ENCODE measurements at regions not wholly inside any gene's neighbourhood (a gene's known extent, or its start where the extent isn't known, plus 50 kb on each side); places are given as distances from the start of the nearest gene placed in this dataset.
"Not testable (repeated sequence)": the region's sequence is repeated elsewhere in the genome, so short reads cannot be mapped to it uniquely, and the experiment has no call there.

GRCh38 chr19:28063702-28064101 lies 1149.2 kb downstream of the UQCRFS1 start:
- Histone ChIP-seq H3K27ac (no peak overlapping the region), H3K27me3 (no peaks in the 10 kb centered on the region), H3K4me3 (no peak overlapping the region), H3K9ac (ENCODE audit: low read depth in 2 of 2, low read length in 2 of 2) (no peak overlapping the region), H3K4me1 (no peaks in the 10 kb centered on the region), H3K9me3 (no peaks in the 10 kb centered on the region), H3K36me3 (no peaks in the 10 kb centered on the region)
- intact Hi-C loops (cut with DNase I): no loop called here
- TF ChIP-seq, protein P1, sequence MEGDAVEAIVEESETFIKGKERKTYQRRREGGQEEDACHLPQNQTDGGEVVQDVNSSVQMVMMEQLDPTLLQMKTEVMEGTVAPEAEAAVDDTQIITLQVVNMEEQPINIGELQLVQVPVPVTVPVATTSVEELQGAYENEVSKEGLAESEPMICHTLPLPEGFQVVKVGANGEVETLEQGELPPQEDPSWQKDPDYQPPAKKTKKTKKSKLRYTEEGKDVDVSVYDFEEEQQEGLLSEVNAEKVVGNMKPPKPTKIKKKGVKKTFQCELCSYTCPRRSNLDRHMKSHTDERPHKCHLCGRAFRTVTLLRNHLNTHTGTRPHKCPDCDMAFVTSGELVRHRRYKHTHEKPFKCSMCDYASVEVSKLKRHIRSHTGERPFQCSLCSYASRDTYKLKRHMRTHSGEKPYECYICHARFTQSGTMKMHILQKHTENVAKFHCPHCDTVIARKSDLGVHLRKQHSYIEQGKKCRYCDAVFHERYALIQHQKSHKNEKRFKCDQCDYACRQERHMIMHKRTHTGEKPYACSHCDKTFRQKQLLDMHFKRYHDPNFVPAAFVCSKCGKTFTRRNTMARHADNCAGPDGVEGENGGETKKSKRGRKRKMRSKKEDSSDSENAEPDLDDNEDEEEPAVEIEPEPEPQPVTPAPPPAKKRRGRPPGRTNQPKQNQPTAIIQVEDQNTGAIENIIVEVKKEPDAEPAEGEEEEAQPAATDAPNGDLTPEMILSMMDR (IDR thresholded peaks at IDR 0.05): no peak
- no peak for DNase-seq

- H3K9ac ChIP-seq (ENCODE audit: low read depth in 2 of 2, low read length in 2 of 2): no peak overlapping the region
- H3K27ac ChIP-seq: no peak overlapping the region
- no peaks in the 10 kb centered on the region for H3K36me3 ChIP-seq
- H3K4me3 ChIP-seq: no peak overlapping the region
- H3K4me1 ChIP-seq: no peaks in the 10 kb centered on the region
- H3K9me3 ChIP-seq: no peaks in the 10 kb centered on the region
- TF ChIP-seq, protein P1 (IDR thresholded peaks at IDR 0.05): no peak
- DNase-seq: no peak
- no peaks in the 10 kb centered on the region for H3K27me3 ChIP-seq
- intact Hi-C loops (cut with DNase I): no loop called here
Observed at GRCh38 chr19:28061111-28061510, 1151.8 kb downstream of the UQCRFS1 start.

GRCh38 chr19:28057026-28057425 lies 1155.9 kb downstream of the UQCRFS1 start:
- H3K9me3 ChIP-seq; H3K36me3 ChIP-seq; intact Hi-C loops (cut with DNase I); H3K4me3 ChIP-seq; H3K27ac ChIP-seq; H3K9ac ChIP-seq (ENCODE audit: low read depth in 2 of 2, low read length in 2 of 2); H3K27me3 ChIP-seq; H3K4me1 ChIP-seq; DNase-seq: not testable (repeated sequence)

- intact Hi-C loops (cut with DNase I): no loop called here
- H3K4me1 ChIP-seq: no peaks in the 10 kb centered on the region
- DNase-seq: no peak
- no peak overlapping the region for H3K27ac ChIP-seq
- TF ChIP-seq, protein P1 (IDR thresholded peaks at IDR 0.05): no peak
- H3K9me3 ChIP-seq: no peaks in the 10 kb centered on the region
- H3K36me3 ChIP-seq: no peaks in the 10 kb centered on the region
- H3K4me3 ChIP-seq: no peak overlapping the region
- no peaks in the 10 kb centered on the region for H3K27me3 ChIP-seq
- H3K9ac ChIP-seq (ENCODE audit: low read depth in 2 of 2, low read length in 2 of 2): no peak overlapping the region
Observed at GRCh38 chr19:28051047-28051446, 1161.9 kb downstream of the UQCRFS1 start.

- H3K4me3 ChIP-seq: no peak overlapping the region
- intact Hi-C loops (cut with DNase I): no loop called here
Observed at GRCh38 chr19:28049875-28050274, 1163.1 kb downstream of the UQCRFS1 start.

DNA sequence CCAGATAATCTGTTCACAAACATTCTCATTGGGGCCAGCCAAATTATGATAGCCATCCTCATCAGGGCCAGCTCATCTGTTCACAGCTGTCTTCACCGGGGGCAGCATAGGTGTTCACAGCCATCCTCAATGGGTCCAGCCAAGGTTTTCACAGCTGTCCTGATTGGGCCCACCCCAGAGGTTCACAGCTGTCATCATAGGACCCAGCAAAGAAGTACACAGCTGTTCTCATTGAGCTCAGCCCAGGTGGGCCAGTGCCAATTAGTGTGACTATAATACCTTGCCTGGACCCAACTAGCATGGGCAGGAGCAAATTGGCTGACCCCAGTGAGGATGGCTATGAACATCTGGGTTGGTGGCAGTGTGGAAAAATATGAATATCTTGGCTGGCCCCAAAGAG lies 1166.0 kb downstream of the UQCRFS1 start:
- Histone ChIP-seq H3K9ac (ENCODE audit: low read depth in 2 of 2, low read length in 2 of 2) (no peak overlapping the region), H3K9me3 (no peaks in the 10 kb centered on the region), H3K27ac (no peak overlapping the region), H3K27me3 (no peaks in the 10 kb centered on the region), H3K36me3 (no peaks in the 10 kb centered on the region), H3K4me1 (no peaks in the 10 kb centered on the region), H3K4me3 (no peak overlapping the region)
- TF ChIP-seq, protein P1 (IDR thresholded peaks at IDR 0.05): no peak
- no peak for DNase-seq
- intact Hi-C loops (cut with DNase I): no loop called here

More at GRCh38 chr19:28049875-28050274, 1163.1 kb downstream of the UQCRFS1 start:
- Histone ChIP-seq H3K27me3 (no peaks in the 10 kb centered on the region), H3K27ac (no peak overlapping the region), H3K4me1 (no peaks in the 10 kb centered on the region), H3K9ac (ENCODE audit: low read depth in 2 of 2, low read length in 2 of 2) (no peak overlapping the region), H3K36me3 (no peaks in the 10 kb centered on the region), H3K9me3 (no peaks in the 10 kb centered on the region)
- DNase-seq: no peak
- TF ChIP-seq, protein P1 (IDR thresholded peaks at IDR 0.05): no peak
